Epithelial cell of prostate (primary cell): ENCODE measurements at regions not wholly inside any gene's neighbourhood (a gene's known extent, or its start where the extent isn't known, plus 50 kb on each side); places are given as distances from the start of the nearest gene placed in this dataset.
"Not testable (repeated sequence)": the region's sequence is repeated elsewhere in the genome, so short reads cannot be mapped to it uniquely, and the experiment has no call there.

Source experiments
- DNase-seq: peaks from one replicate; pipeline ENCODE4 v3.0.0-alpha.2; 2011; ENCODE audit warnings: low read depth, low spot score
- H3K27ac ChIP-seq: fragments of 450-650 bp; 2 replicates; pipeline ENCODE4 v1.5.1; 2017; ENCODE audit warnings: mild to moderate bottlenecking

DNA sequence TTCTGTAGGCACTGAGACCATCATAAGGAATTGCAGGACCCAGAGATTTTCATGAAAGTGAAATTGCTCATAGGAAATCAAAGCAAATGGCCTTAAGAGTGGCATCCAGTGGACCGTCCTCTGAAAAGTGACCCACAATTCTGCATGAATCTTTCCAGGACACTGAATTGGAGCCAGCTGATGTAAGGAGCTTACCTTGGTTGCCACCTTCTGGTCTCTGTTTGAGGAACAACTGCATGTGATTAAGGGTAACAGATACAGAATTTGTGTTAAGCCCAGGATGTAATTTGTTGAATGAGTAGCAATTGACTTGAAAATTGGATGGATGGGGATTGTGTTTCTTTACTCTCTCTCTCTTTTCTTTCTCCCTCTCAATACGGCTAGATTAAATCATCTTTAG, 49.9 kb upstream of the GAS1 start:
- no peak overlapping the region for H3K27ac ChIP-seq
- DNase-seq = no peak

GRCh38 chr9:86997951-86998350, 50.6 kb upstream of the GAS1 start:
- DNase-seq = no peak
- H3K27ac ChIP-seq = no peak overlapping the region

DNA sequence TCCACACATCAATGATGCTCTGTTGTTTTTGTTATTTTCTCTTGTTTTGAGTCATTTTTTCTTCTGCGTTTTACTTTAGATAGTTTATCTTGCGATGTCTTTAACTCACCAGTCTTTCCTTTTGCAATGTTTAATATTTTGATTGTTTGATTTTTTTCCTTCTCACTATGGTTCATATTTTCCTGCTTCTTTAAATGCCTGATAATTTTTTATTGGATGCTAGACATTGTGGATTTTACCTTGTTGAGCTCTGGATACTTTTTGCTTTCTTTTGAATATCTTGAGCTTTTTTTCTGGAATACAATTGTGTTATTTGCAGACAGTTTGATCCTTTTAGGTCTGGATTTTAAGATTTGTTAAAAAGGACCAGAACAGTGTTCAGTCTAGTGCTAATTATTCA, 55.2 kb upstream of the GAS1 start:
- H3K27ac ChIP-seq = no peak overlapping the region
- DNase-seq = no peak

GRCh38 chr9:87004016-87004415, 56.7 kb upstream of the GAS1 start:
- no peak for DNase-seq
- peak overlapping the region; percentile 2 for H3K27ac ChIP-seq

DNA sequence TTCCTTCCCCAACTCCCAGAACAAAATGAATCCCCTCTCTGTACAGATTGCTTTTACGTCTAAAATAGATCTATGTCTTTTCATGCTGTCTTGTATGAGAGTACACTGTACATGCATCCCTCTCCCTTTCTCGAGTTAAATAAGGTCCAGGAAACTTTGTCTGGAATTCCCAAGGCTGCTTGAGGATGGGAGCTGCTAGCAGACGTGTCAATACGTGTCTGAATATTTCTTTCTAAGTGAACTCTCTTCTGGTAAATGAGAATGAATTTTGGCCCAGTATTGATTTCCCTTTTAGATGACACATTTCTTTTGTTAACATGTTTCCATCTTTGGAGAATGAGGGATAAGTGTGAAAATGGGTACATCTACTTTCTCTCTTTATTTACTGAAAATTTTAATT, 59.6 kb upstream of the GAS1 start:
- no peak for DNase-seq
- H3K27ac ChIP-seq = no peak overlapping the region

GRCh38 chr9:87007711-87008366, 60.5 kb upstream of the GAS1 start:
- no peak for DNase-seq

DNA sequence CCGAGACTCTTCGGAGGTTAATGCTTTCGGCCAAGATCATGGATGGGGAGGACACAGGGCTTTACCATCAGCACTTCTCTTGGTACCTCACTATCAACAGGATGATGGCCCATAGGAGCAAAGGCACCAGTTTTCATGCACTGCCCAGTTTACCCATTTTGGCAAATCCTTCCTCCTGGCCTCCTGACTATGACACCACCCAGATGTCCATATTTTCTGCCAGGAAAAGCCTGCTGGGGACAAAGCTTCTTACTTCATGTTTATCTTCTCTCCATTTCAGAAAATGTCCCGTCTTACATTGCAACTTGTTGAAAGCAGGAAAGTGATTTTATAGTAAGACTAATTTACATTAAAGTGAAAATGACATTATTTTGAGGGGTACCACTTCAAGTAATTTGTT, 61.4 kb upstream of the GAS1 start:
- DNase-seq = no peak
- no peak overlapping the region for H3K27ac ChIP-seq

More at GRCh38 chr9:87007711-87008366, 60.5 kb upstream of the GAS1 start:
- H3K27ac ChIP-seq = no peak overlapping the region

DNA sequence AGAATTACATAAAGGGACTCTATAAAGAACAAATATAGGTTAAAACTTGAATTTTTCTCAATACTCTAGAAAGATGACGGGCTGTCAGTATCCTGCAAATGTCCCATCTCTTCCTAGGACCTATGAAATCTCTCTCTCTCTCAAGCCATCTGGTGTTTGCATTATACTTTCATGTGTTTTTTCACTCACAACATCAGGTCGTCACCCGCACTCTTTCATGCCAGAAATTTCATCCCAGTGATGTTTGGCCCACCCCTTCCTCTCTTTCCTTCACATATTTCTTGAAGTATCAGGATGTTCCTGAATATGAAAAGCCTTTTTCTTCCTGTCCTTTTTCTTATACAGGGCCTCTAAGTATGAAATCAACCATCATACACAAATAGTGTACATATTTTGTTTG, 63.3 kb upstream of the GAS1 start:
- H3K27ac ChIP-seq = no peak overlapping the region
- DNase-seq = no peak

- H3K27ac ChIP-seq = no peak overlapping the region
- DNase-seq = no peak
These were observed 64.2 kb upstream of the GAS1 start for GRCh38 chr9:87011551-87011950.

DNA sequence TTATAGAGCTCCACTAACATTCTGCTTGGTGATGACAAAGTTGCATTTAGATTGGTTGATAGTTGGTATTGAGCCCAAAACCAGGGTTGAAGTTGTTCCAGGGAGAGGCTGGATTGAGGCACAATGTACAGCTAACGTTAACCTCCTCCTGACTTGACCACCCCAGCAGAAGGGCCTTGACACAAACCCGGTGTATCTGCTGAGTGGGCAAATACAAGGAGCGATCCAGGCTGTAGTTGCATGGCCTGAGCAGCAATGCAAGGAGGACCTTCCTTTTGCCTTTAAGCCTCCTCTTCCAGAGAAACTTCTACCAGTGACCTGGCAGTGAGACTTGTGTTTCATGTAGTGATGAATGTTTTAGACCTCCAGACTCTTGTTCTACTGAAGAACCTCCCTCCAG, 66.2 kb upstream of the GAS1 start:
- H3K27ac ChIP-seq = no peak overlapping the region
- DNase-seq = no peak

- no peak for DNase-seq
These were observed 67.1 kb upstream of the GAS1 start for GRCh38 chr9:87014436-87014835.

DNA sequence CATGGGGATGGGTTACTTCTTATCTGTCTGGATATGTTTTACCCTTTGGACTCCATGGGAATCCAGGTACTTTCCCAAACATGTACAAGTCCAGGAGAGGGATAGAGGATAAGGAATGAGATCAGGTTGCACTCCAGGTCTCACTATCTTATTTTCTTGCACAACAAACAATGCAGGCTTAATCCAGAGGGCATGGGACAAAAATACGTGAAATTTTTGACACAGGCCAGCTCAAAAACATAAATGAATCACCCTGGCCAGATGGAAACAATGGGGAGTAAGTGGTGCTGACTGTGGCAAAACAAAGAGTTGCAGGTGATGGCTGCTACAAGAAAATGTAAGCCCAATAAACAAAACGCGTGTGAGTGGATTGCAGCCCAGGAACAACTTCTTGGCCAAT, 69.4 kb upstream of the GAS1 start:
- no peak for DNase-seq
- H3K27ac ChIP-seq = no peak overlapping the region

More at GRCh38 chr9:87014436-87014835, 67.1 kb upstream of the GAS1 start:
- H3K27ac ChIP-seq = no peak overlapping the region

DNA sequence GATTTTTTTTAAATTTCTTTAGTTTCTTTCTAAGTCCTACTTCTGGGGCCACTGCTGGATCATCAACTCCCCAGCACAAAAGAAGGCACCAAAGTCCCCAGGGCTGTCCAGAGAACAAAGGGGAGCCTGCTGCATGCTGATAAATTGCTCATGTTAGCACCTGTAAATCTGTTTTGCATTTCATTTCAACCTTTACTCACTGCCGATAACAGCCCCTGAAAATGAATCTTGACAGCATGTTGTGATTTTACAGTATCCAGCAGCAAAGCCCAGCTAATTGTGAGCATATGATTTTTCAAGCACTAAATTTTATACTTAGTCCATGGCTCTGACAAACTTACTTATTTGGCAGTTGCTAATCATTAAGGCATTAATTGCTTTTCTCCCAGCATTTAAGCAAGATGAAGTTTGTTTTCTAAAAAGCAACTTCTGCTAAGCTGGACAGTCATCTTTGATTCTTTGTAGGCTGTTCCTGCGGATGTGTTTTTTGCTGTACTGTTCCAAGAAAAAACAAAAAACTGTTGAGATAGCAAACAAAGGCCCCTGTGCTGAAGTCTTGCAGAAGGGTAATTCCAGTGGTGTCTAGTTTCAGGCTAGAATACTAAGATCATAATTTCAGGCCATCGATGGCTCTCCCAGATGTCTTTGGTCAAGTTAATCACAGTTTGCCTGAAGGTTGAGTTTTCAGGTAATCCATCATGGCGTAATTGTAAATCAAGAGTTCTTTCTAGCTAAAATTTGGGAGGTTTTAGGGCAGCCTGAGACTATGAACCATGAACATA, 73.1 kb upstream of the GAS1 start:
- no peak overlapping the region for H3K27ac ChIP-seq

DNA sequence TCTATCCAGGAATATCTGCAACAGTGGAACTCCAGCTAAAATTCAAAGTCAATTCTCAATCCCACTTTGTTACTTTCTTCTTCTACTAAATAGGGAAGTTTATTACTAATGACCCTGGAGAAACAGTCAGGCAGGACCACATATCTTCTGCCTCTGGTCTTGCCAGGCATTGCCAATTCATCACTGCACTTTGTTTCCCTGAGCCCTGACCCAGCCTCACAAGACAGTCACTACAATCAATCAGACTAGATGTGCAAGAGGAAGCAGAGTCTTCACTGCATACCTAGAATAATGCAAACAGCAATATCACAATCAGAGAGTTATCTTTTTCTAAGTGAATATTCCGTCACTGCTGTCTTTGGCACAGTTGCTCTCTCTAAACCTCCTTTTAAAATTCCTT, 74.9 kb upstream of the GAS1 start:
- no peak overlapping the region for H3K27ac ChIP-seq
- DNase-seq = no peak

More for the DNA sequence above, 73.1 kb upstream of the GAS1 start:
- no peak for DNase-seq

- DNase-seq = no peak
- H3K27ac ChIP-seq = no peak overlapping the region
These were observed 78.9 kb upstream of the GAS1 start for GRCh38 chr9:87026204-87026603.

DNA sequence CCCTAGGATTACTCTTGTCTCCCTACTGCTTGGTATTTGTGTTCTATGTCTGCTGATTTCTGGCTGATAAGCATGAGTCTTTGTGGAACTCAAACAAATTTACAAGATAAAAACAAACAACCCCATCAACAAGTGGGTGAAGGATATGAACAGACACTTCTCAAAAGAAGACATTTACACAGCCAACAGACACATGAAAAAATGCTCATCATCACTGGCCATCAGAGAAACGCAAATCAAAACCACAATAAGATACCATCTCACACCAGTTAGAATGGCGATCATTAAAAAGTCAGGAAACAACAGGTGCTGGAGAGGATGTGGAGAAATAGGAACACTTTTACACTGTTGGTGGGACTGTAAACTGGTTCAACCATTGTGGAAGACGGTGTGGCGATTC, 81.5 kb upstream of the GAS1 start:
- not testable (repeated sequence) for DNase-seq, H3K27ac ChIP-seq

GRCh38 chr9:87029905-87030304, 82.6 kb upstream of the GAS1 start:
- no peak overlapping the region for H3K27ac ChIP-seq
- DNase-seq = no peak

DNA sequence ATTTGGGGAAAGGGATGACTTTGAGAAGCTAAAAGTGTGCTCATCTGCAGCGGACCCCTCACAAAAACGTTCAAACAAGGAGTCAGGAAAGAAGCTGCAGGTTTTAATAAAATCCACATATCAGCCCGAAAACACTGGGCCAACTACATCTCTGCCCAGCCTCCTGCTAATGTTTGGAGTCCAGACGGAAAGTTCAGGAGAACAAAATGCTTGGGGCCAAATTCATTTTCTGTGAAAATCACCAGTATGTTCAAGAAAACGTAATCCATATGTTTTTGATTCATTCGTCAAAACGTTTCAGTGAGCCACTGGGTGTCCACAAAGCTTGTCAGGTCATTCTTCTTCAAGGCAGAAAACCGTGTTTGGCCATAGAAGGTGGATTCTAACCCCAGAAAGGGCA, 87.5 kb upstream of the GAS1 start:
- no peak overlapping the region for H3K27ac ChIP-seq
- DNase-seq = no peak

GRCh38 chr9:87035879-87036278, 88.6 kb upstream of the GAS1 start:
- H3K27ac ChIP-seq = no peak overlapping the region
- DNase-seq = no peak

DNA sequence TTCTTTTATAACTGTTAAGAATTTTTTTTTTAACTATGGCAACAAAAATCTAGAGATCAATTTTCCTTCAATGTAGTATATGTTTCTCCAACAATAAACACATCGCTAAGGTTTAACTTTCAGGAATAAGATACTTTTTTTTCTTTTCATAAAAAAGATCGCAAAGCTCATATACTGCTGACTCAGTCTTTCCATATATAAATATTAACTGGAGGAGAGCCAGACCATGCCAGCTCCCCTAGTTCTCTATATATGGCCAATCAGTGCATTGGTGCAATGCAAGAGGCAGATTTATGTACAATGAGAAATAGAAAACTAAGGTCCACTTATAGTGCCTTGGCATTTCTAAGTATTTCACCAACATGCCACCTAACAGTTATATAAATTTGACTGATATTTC, 89.2 kb upstream of the GAS1 start:
- H3K27ac ChIP-seq = no peak overlapping the region
- DNase-seq = no peak

DNA sequence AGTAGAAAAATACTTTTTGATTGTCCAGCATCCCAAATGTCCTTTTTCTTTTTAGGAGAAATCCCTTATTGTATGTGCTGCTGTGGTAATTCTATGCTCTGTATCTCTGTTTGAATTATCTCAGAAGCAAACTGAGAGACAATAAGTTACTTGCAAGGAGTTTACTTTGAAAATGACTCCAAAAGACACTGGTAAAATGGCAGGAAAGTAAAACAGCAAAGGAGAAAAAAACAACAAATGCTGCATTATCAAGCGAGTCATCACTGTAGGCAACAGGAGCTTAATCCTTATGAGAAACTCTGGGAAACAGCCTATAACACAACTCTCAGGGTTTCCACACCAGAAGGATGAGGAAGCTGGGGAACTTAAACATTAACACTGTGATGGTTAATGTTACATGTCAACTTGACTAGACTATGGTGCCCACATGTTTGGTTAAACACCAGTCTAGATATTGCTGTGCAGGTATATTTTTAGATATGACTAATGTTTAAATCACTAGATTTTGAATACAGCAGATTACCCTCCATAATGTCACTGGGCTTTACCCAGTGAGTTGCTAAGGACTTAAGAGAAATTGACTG, 92.6 kb upstream of the GAS1 start:
- H3K27ac ChIP-seq = no peak overlapping the region
- DNase-seq = peak; percentile 45
